PC-3 (cell line): ENCODE measurements at regions not wholly inside any gene's neighbourhood (a gene's known extent, or its start where the extent isn't known, plus 50 kb on each side); places are given as distances from the start of the nearest gene placed in this dataset.

Experiments
- ATAC-seq: fragments of 200-7000 bp; cut with Tn5 transposase; 2 replicates; pipeline ENCODE4 v1.9.1; 2020; ENCODE audit warnings: mild to moderate bottlenecking, moderate library complexity
- BruUV-seq: library from RNA; stranded (reverse); fragments of 400-500 nt; replicated peaks from 2 replicates; lab custom pipeline; 2021; lab: Mats Ljungman, UMichigan
- CTCF ChIA-PET: fragments of 300-600 bp; sonication (Branson Sonifier 250); formaldehyde crosslinking; loops from one replicate; lab custom pipeline; 2022; ENCODE audit warnings: antibody characterized with exemption; lab: Charles Lee
- POLR2A ChIA-PET: fragments of 300-600 bp; sonication (Branson Sonifier 250); formaldehyde crosslinking; loops from one replicate; lab custom pipeline; 2022; ENCODE audit warnings: antibody characterized with exemption; ENCODE audit not compliant: unreplicated experiment; lab: Charles Lee
- DNase-seq: peaks from one replicate; pipeline ENCODE4 v3.0.0-alpha.2; 2015
- H2AFZ ChIP-seq: fragments of 300-600 bp; sonication (generic); 2 replicates; pipeline ENCODE4 v1.6.0; 2016; ENCODE audit warnings: antibody characterized with exemption, low read length
- H3F3A ChIP-seq: fragments of 300-600 bp; sonication (generic); one replicate; pipeline ENCODE4 v1.6.0; 2017; ENCODE audit warnings: antibody characterized with exemption, low read length, control low read depth, mild to moderate bottlenecking; ENCODE audit not compliant: unreplicated experiment
- H3K27ac ChIP-seq: fragments of 300-600 bp; sonication (generic); 2 replicates; pipeline ENCODE4 v1.5.1; 2016; ENCODE audit warnings: mild to moderate bottlenecking, low read length
- H3K27me3 ChIP-seq: fragments of 300-600 bp; sonication (generic); 2 replicates; pipeline ENCODE4 v1.6.1; 2016; ENCODE audit warnings: low read length, mixed read lengths
- H3K36me3 ChIP-seq: fragments of 300-600 bp; sonication (generic); 2 replicates; pipeline ENCODE4 v1.6.1; 2016; ENCODE audit warnings: low read depth, mixed run types, low read length, mixed read lengths
- H3K4me1 ChIP-seq: fragments of 300-600 bp; sonication (generic); 2 replicates; pipeline ENCODE4 v1.5.1; 2016; ENCODE audit warnings: low read length; ENCODE audit not compliant: insufficient read depth
- H3K4me2 ChIP-seq: fragments of 300-600 bp; sonication (generic); 2 replicates; pipeline ENCODE4 v1.6.0; 2016; ENCODE audit warnings: low read length
- H3K4me3 ChIP-seq: fragments of 300-600 bp; sonication (generic); 2 replicates; pipeline ENCODE4 v1.5.1; 2016; ENCODE audit warnings: mild to moderate bottlenecking, low read length, mixed read lengths
- H3K79me2 ChIP-seq: fragments of 300-600 bp; sonication (generic); 2 replicates; pipeline ENCODE4 v1.6.1; 2017; ENCODE audit warnings: low read length, mixed read lengths
- H3K9ac ChIP-seq: fragments of 300-600 bp; sonication (generic); 2 replicates; pipeline ENCODE4 v1.6.0; 2016; ENCODE audit warnings: mild to moderate bottlenecking, low read length
- H3K9me2 ChIP-seq: fragments of 300-600 bp; sonication (generic); replicated peaks from 2 replicates; pipeline ENCODE4 v1.6.1; 2016; ENCODE audit warnings: mixed run types, low read length, mixed read lengths
- H3K9me3 ChIP-seq: fragments of 300-600 bp; sonication (generic); 2 replicates; pipeline ENCODE4 v1.6.1; 2016; ENCODE audit warnings: low read length, mixed read lengths
- H4K20me1 ChIP-seq: fragments of 300-600 bp; sonication (generic); 2 replicates; pipeline ENCODE4 v1.6.1; 2016; ENCODE audit warnings: low read length, mixed read lengths
- CTCF ChIP-seq: fragments of 300-600 bp; sonication (generic); conservative IDR thresholded peaks from 2 replicates; pipeline ENCODE4 v1.5.1; 2017; ENCODE audit warnings: antibody characterized with exemption, low read depth, mild to moderate bottlenecking, low read length
- EZH2 ChIP-seq: fragments of 300-600 bp; sonication (generic); IDR thresholded peaks from one replicate; pipeline ENCODE4 v1.6.1; 2017; ENCODE audit warnings: antibody characterized with exemption, mild to moderate bottlenecking, low read length; ENCODE audit not compliant: unreplicated experiment
- EZH2phosphoT487 ChIP-seq: fragments of 300-600 bp; sonication (generic); IDR thresholded peaks from 2 replicates; pipeline ENCODE4 v1.6.1; 2018; ENCODE audit warnings: mild to moderate bottlenecking, antibody characterized with exemption, low read length, borderline replicate concordance
- intact Hi-C: fragments of 100-400 bp; cut with micrococcal nuclease; formaldehyde crosslinking; loops from 2 replicates; pipeline ENCODE4 v1.9.0; 2023

GRCh38 chrX:110966839-110967238 lies 129.2 kb upstream of the PAK3 start:
- Histone ChIP-seq H3K36me3 (no peaks in the 10 kb centered on the region), H3K9me3 (no peaks in the 10 kb centered on the region), H3K27me3 (no peaks in the 10 kb centered on the region), H3K79me2 (no peaks in the 10 kb centered on the region), H2AFZ (no peak overlapping the region), H3K4me3 (no peak overlapping the region), H3K4me1 (no peaks in the 10 kb centered on the region), H3K9ac (no peak overlapping the region), H3K9me2 (no peaks in the 10 kb centered on the region), H4K20me1 (no peaks in the 10 kb centered on the region), H3K27ac (no peak overlapping the region), H3K4me2 (no peak overlapping the region), H3F3A (no peaks in the 10 kb centered on the region)
- CTCF ChIA-PET: no interaction called here
- POLR2A ChIA-PET: no interaction called here
- BruUV-seq: no TSS peak
- DNase-seq: no peak
- intact Hi-C loops: no loop called here
- ATAC-seq: no peak
- TF ChIP-seq EZH2phosphoT487: no peak
- no peak for TF ChIP-seq CTCF
- no peak for TF ChIP-seq EZH2

DNA sequence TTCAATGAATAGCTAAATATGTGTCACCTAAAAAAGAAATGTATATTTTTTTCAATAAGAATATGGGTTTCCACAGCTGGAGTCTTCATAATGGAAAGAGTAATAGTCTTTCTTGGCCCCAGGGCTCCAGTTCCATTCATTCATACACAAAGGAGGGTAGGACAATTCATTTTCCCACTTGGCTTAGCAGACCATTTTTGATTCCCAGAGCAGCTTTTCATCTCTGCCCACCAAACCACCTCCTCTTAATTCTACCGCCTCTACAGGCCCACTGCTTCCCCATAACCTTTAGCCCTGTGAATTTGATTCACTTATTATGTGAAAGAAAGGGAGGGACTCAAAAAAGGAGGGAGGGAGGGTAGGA lies 129.9 kb upstream of the PAK3 start:
- BruUV-seq: no TSS peak
- no peaks in the 10 kb centered on the region for H3K27me3 ChIP-seq
- no peaks in the 10 kb centered on the region for H3K79me2 ChIP-seq
- H4K20me1 ChIP-seq: no peaks in the 10 kb centered on the region
- ChIA-PET POLR2A (no interaction called here), CTCF (no interaction called here)
- H3K9ac ChIP-seq: no peak overlapping the region
- H3F3A ChIP-seq: no peaks in the 10 kb centered on the region
- no peaks in the 10 kb centered on the region for H3K4me1 ChIP-seq
- H3K9me3 ChIP-seq: no peaks in the 10 kb centered on the region
- no peak overlapping the region for H3K27ac ChIP-seq
- H3K36me3 ChIP-seq: no peaks in the 10 kb centered on the region
- no peak overlapping the region for H2AFZ ChIP-seq
- ATAC-seq: no peak
- H3K4me3 ChIP-seq: no peak overlapping the region
- intact Hi-C loops: no loop called here
- no peaks in the 10 kb centered on the region for H3K9me2 ChIP-seq
- TF ChIP-seq EZH2 (no peak), CTCF (no peak), EZH2phosphoT487 (no peak)
- H3K4me2 ChIP-seq: no peak overlapping the region
- no peak for DNase-seq

GRCh38 chrX:110965409-110966090 lies 130.4 kb upstream of the PAK3 start:
- Histone ChIP-seq H3K4me1 (no peaks in the 10 kb centered on the region), H4K20me1 (no peaks in the 10 kb centered on the region), H3K27ac (no peak overlapping the region), H3K9me3 (no peaks in the 10 kb centered on the region), H3F3A (no peaks in the 10 kb centered on the region), H3K4me3 (no peak overlapping the region), H3K9ac (no peak overlapping the region), H3K27me3 (no peaks in the 10 kb centered on the region), H3K4me2 (no peak overlapping the region), H3K36me3 (no peaks in the 10 kb centered on the region), H2AFZ (no peak overlapping the region), H3K79me2 (no peaks in the 10 kb centered on the region), H3K9me2 (no peaks in the 10 kb centered on the region)
- DNase-seq (no peak), ATAC-seq (no peak)
- CTCF ChIA-PET: no interaction called here
- BruUV-seq: no TSS peak
- TF ChIP-seq EZH2: no peak
- no peak for TF ChIP-seq EZH2phosphoT487
- TF ChIP-seq CTCF: no peak
- intact Hi-C loops: no loop called here
- POLR2A ChIA-PET: interaction anchor here (0.6 kb wide), 1 partner anchor 486 kb away, joined by 3 read pairs; no protein-coding TSS in a partner anchor
